GM23248 (cell line): ENCODE measurements at regions not wholly inside any gene's neighbourhood (a gene's known extent, or its start where the extent isn't known, plus 50 kb on each side); places are given as distances from the start of the nearest gene placed in this dataset.

ENCODE experiments used
- DNase-seq: peaks from one replicate; pipeline ENCODE4 v3.0.0-alpha.2; 2015
- H2AFZ ChIP-seq: fragments of 200-600 bp; sonication (generic); 2 replicates; pipeline ENCODE4 v1.6.1; 2016; ENCODE audit warnings: antibody characterized with exemption
- H3F3A ChIP-seq: fragments of 200-600 bp; sonication (generic); 2 replicates; pipeline ENCODE4 v1.6.1; 2016; ENCODE audit warnings: mild to moderate bottlenecking, antibody characterized with exemption, mixed run types; ENCODE audit not compliant: insufficient read depth
- H3K27ac ChIP-seq: fragments of 200-600 bp; sonication (generic); 2 replicates; pipeline ENCODE4 v1.5.1; 2016; ENCODE audit warnings: mild to moderate bottlenecking
- H3K27me3 ChIP-seq: fragments of 200-600 bp; sonication (generic); replicated peaks from 2 replicates; pipeline ENCODE4 v1.6.1; 2016; ENCODE audit warnings: mild to moderate bottlenecking; ENCODE audit not compliant: insufficient read depth
- H3K36me3 ChIP-seq: fragments of 200-600 bp; sonication (generic); 2 replicates; pipeline ENCODE4 v1.6.1; 2016; ENCODE audit warnings: low read depth, mild to moderate bottlenecking
- H3K4me1 ChIP-seq: fragments of 200-600 bp; sonication (generic); 2 replicates; pipeline ENCODE4 v1.6.1; 2016; ENCODE audit warnings: mild to moderate bottlenecking; ENCODE audit not compliant: insufficient read depth
- H3K4me2 ChIP-seq: fragments of 200-600 bp; sonication (generic); one replicate; pipeline ENCODE4 v1.6.1; 2016; ENCODE audit warnings: mild to moderate bottlenecking; ENCODE audit not compliant: unreplicated experiment
- H3K4me3 ChIP-seq: fragments of 200-600 bp; sonication (generic); 2 replicates; pipeline ENCODE4 v1.5.1; 2016; ENCODE audit warnings: mild to moderate bottlenecking
- H3K79me2 ChIP-seq: fragments of 200-600 bp; sonication (generic); 2 replicates; pipeline ENCODE4 v1.6.1; 2016; ENCODE audit warnings: mild to moderate bottlenecking; ENCODE audit not compliant: insufficient read depth
- H3K9ac ChIP-seq: fragments of 200-600 bp; sonication (generic); 2 replicates; pipeline ENCODE4 v1.6.1; 2016; ENCODE audit warnings: mild to moderate bottlenecking
- H3K9me2 ChIP-seq: fragments of 200-600 bp; sonication (generic); 2 replicates; pipeline ENCODE4 v1.6.1; 2016; ENCODE audit warnings: mixed run types, mild to moderate bottlenecking, moderate library complexity; ENCODE audit not compliant: insufficient read depth
- H3K9me3 ChIP-seq: fragments of 200-600 bp; sonication (generic); one replicate; pipeline ENCODE4 v1.6.1; 2017; ENCODE audit warnings: low read depth
- H4K20me1 ChIP-seq: fragments of 200-600 bp; sonication (generic); 2 replicates; pipeline ENCODE4 v1.6.0; 2016; ENCODE audit not compliant: insufficient read depth
- EZH2 ChIP-seq: fragments of 200-600 bp; sonication (generic); IDR thresholded peaks from 2 replicates; pipeline ENCODE4 v1.6.1; 2018; ENCODE audit warnings: antibody characterized with exemption, mild to moderate bottlenecking; ENCODE audit not compliant: insufficient read depth, poor library complexity, severe bottlenecking
- EZH2phosphoT487 ChIP-seq: fragments of 200-600 bp; sonication (generic); IDR thresholded peaks from 2 replicates; pipeline ENCODE4 v1.6.1; 2018; ENCODE audit warnings: antibody characterized with exemption, moderate library complexity, mild to moderate bottlenecking, low read depth; ENCODE audit not compliant: insufficient read depth
- WGBS, 2 experiments: methylation state at CpG; one replicate each; pipeline ENCODE4 v1.1.6; 2015 to 2017; ENCODE audit warnings: low lambda C conversion rate in 2 of 2, low coverage in 1 of 2; ENCODE audit errors: missing lambda C conversion rate in 2 of 2; 5-methylcytosine and 5-hydroxymethylcytosine counted together
- in situ Hi-C: fragments of 300-500 bp; cut with MboI; formaldehyde crosslinking; loops from 2 replicates; pipeline ENCODE4 v1.15.0; 2020

DNA sequence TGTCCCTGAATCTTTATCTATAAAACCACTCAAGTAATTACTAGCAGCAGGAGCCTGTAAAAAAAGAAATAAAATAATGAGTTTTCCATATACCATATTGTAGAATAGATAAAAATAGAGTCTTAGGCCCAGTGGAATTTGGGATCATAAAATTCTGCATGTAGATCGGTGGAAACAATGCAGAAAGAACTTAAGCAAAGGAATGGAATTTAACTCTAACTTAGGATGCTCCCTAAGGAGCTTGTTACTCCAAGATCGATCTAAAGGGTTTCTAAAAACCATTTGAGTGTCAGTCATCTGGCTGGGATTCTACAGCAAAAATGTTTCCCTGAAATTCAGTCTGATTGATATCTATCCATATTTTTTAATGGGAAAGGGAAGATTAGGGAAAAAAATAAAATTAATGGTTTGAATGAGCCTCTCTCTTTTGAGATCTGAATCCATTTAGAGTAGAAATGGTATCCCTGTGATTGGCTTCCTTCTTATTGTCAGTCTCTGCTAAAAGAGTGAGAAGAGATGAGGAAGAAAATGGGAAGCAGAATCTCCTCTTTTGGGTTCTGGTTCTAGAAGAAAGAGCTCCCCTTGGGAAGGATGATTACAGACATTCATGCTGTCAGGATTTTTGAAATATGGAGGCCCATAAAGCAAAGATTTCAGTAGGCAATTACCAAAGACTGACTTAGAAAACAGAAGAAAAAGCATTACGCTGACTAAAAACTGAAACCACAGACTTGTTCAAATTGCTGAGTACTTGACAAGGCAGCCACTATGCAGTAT is 564.3 kb upstream of the MARCKS start:
- H2AFZ ChIP-seq: peak overlapping the region; percentile 41
- no peaks in the 10 kb centered on the region for H3K79me2 ChIP-seq
- 36 to 39% methylated on average over 3 of the region's 3 CpGs for WGBS, 2 experiments
- H3F3A ChIP-seq: peaks cover 12% of the 10 kb centered on the region; the same call in 1 of the 2 replicates
- DNase-seq: no peak
- no peaks in the 10 kb centered on the region for H4K20me1 ChIP-seq
- no peaks in the 10 kb centered on the region for H3K9me3 ChIP-seq
- no peak overlapping the region for H3K9ac ChIP-seq
- H3K4me1 ChIP-seq: peaks cover 31% of the 10 kb centered on the region
- no peaks in the 10 kb centered on the region for H3K36me3 ChIP-seq
- no peak overlapping the region for H3K4me3 ChIP-seq
- in situ Hi-C loops: no loop called here
- H3K27ac ChIP-seq: no peak overlapping the region
- H3K4me2 ChIP-seq: peak overlapping the region; percentile 23
- H3K27me3 ChIP-seq: no peaks in the 10 kb centered on the region
- H3K9me2 ChIP-seq: no peaks in the 10 kb centered on the region
- TF ChIP-seq EZH2: no peak

DNA sequence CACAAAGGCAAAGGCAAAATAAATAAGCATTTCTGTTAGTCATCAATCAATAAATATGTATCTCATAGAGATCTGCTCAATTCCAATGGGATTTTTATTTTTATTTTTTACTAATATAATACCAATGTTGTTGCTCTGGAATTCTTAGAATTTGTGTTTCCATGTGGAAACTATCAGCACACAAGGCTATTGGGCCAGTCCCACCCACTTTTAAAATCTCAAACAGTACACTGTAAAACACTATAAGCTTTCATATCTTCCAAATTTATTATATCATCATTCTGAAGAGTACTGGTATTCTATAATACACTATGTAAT is 563.8 kb upstream of the MARCKS start:
- Histone ChIP-seq H3K4me2 (peak overlapping the region; percentile 23), H3K9me2 (no peaks in the 10 kb centered on the region), H3K9ac (no peak overlapping the region), H3F3A (peaks cover 12% of the 10 kb centered on the region; the same call in 1 of the 2 replicates), H3K79me2 (no peaks in the 10 kb centered on the region), H2AFZ (no peak overlapping the region), H4K20me1 (no peaks in the 10 kb centered on the region), H3K27me3 (no peaks in the 10 kb centered on the region), H3K36me3 (no peaks in the 10 kb centered on the region), H3K4me3 (no peak overlapping the region), H3K27ac (no peak overlapping the region), H3K4me1 (peaks cover 31% of the 10 kb centered on the region), H3K9me3 (no peaks in the 10 kb centered on the region)
- DNase-seq: no peak
- in situ Hi-C loops: no loop called here
- TF ChIP-seq EZH2: no peak
- no peak for TF ChIP-seq EZH2phosphoT487

DNA sequence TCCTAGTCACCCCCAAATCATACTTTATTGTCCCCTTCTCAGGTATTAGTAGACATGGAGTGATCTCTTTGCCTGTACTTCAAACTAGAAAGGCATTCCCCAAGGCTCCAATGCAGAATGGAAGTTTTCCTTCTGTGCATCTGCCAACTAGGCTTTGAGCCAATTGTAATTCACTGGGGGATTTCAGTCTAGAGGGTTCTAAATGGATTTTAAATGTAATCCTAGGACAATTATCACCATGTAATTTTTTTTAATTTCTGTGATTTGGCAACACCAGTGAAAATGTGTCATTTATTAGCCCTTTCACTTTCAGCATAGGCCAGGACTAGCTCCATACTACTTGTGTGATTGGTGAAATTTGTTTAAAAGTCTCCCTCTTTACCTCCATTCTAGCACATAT is 557.6 kb upstream of the MARCKS start:
- Histone ChIP-seq H3K27me3 (no peaks in the 10 kb centered on the region), H3K36me3 (no peaks in the 10 kb centered on the region), H3K79me2 (no peaks in the 10 kb centered on the region), H3K4me3 (no peak overlapping the region), H3K9ac (no peak overlapping the region), H3K4me1 (peaks cover 14% of the 10 kb centered on the region; the same call in 1 of the 2 replicates), H3K27ac (no peak overlapping the region), H2AFZ (no peak overlapping the region), H4K20me1 (no peaks in the 10 kb centered on the region), H3F3A (peaks cover 15% of the 10 kb centered on the region; the same call in 1 of the 2 replicates), H3K4me2 (no peak overlapping the region), H3K9me2 (no peaks in the 10 kb centered on the region), H3K9me3 (no peaks in the 10 kb centered on the region)
- TF ChIP-seq EZH2 (no peak), EZH2phosphoT487 (no peak)
- in situ Hi-C loops: no loop called here
- no peak for DNase-seq

DNA sequence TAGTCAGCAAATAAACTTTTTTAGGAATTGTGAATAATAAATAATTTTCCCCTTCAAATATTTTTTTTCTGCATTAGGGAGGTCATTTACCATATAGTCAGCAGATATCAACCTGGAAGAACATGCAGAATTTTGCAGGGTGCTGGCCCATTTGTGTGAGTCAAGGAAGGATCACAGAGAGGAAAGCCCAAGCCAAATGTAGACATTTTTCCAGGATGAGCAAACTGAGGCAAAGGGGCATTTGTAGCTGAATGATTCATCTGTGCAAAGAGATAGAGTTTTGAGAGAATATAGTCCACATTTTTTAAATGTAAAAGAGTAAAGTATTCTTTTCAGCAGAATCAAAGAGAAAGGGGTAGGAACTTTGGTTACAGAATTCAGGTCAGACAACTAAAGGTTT is 555.5 kb upstream of the MARCKS start:
- peak; percentile 58 for DNase-seq
- Histone ChIP-seq H3K27ac (no peak overlapping the region), H4K20me1 (no peaks in the 10 kb centered on the region), H3K27me3 (no peaks in the 10 kb centered on the region), H3K4me2 (no peak overlapping the region), H2AFZ (no peak overlapping the region), H3K36me3 (no peaks in the 10 kb centered on the region), H3K4me3 (no peak overlapping the region), H3F3A (peaks cover 15% of the 10 kb centered on the region; the same call in 1 of the 2 replicates), H3K4me1 (peaks cover 14% of the 10 kb centered on the region; the same call in 1 of the 2 replicates), H3K79me2 (no peaks in the 10 kb centered on the region), H3K9me2 (no peaks in the 10 kb centered on the region), H3K9ac (no peak overlapping the region), H3K9me3 (no peaks in the 10 kb centered on the region)
- in situ Hi-C loops: no loop called here
- TF ChIP-seq EZH2: no peak
- no peak for TF ChIP-seq EZH2phosphoT487

DNA sequence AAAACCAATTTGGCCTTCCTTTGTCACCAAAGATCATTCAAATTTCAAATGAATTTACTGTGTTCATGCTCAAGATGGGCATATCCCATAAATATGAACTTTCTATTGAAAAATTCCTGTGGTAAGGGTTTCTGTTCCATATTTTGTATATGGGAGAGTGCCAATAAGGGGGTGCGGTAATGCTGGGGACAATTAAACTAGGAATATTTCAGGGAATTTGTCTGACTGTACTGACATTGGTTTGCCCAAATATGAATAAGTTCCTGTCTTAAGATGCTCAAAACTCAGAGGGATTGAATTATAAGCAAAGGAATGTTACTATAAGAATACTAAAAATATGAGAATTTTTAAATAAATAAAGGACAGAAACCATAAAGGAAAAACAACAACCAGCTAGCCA is 553.0 kb upstream of the MARCKS start:
- DNase-seq: no peak
- H2AFZ ChIP-seq: no peak overlapping the region
- no peak overlapping the region for H3K4me3 ChIP-seq
- H3K27me3 ChIP-seq: no peaks in the 10 kb centered on the region
- WGBS, 2 experiments: 80 to 86% methylated on average over 1 of the region's 1 CpG
- in situ Hi-C loops: no loop called here
- TF ChIP-seq EZH2 (no peak), EZH2phosphoT487 (no peak)
- no peaks in the 10 kb centered on the region for H4K20me1 ChIP-seq
- no peaks in the 10 kb centered on the region for H3K9me3 ChIP-seq
- no peak overlapping the region for H3K27ac ChIP-seq
- peaks cover 14% of the 10 kb centered on the region; the same call in 1 of the 2 replicates for H3K4me1 ChIP-seq
- H3K9me2 ChIP-seq: no peaks in the 10 kb centered on the region
- H3K4me2 ChIP-seq: no peak overlapping the region
- no peaks in the 10 kb centered on the region for H3K79me2 ChIP-seq
- H3K9ac ChIP-seq: no peak overlapping the region
- no peaks in the 10 kb centered on the region for H3K36me3 ChIP-seq
- H3F3A ChIP-seq: peaks cover 15% of the 10 kb centered on the region; the same call in 1 of the 2 replicates
